Stimulated activated CD4-positive, alpha-beta T cell treated with anti-CD3 and anti-CD28 coated beads, Interleukin-1b, Interleukin-23, amount 100 ng/mL, for 4 hours (primary cell): ENCODE measurements at regions not wholly inside any gene's neighbourhood (a gene's known extent, or its start where the extent isn't known, plus 50 kb on each side); places are given as distances from the start of the nearest gene placed in this dataset.

Experiments
- DNase-seq, 2 donors: peaks; one replicate each; pipeline ENCODE4 v3.0.0-alpha.2; 2020; ENCODE audit warnings: low read depth in 2 of 2

DNA sequence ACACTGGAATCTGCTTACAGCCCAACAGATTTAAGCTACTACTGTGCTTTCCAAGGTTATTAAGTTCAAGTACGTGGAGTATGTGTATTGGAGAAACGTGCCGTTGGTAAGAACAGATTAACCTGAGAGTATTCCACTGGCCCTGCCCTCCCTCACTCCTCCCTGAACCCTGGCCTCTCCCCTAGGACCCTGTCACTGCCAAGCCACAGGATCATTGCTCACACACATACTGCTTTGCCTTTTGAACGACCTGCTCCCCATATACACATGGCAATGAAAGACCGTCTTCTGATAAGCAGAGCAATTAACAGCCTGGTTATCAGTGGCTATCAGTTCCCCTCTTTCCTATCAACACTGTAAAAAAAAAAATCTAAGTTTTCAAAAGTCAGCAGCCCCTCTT, 458.9 kb upstream of the DYNLRB2 start:
- no peak for DNase-seq

DNA sequence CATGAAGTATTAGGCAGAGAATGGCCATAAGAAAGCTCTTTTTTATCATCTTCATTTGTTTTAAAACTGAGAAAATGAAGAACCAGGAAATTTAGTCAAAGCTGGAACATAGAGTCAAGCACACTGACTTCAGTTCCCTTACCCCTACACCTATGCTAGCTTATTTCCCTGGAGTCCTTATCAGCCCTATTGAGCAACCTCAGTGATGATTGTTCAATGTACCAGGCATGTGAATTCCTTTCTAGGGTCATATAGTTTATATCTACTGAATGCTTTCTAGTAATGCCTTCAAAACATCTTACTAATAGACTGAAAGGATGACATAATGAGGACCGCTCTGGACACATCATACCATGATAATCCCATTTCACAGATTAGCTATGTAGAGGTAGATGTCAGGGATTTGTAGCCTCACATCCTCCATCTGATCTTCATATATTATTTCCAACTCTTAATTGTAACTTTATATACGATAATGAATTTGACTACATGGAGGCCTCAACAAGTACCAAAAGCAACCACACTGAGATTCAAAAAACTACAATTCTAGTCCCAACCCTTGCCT, 460.4 kb upstream of the DYNLRB2 start:
- DNase-seq, result no peak

DNA sequence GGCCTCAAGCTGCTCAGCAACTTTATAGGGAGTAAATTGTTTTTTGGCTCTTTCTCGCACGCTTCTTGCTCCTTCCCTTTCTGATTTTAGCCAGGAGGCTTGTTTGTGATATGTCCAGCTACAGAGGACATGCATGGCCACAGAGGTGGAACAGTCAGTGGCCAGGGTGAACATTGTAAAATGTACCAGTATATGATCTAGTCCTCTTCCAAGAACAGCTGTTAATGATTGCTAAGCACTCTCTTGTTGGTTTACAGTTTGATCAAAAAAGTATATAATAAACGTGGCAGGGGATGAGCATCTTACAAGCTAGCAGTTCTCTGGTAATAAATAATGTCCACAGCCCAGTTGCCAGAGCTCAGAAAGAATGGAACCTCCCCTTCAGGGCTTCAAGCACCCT, 461.7 kb upstream of the DYNLRB2 start:
- DNase-seq, result no peak

DNA sequence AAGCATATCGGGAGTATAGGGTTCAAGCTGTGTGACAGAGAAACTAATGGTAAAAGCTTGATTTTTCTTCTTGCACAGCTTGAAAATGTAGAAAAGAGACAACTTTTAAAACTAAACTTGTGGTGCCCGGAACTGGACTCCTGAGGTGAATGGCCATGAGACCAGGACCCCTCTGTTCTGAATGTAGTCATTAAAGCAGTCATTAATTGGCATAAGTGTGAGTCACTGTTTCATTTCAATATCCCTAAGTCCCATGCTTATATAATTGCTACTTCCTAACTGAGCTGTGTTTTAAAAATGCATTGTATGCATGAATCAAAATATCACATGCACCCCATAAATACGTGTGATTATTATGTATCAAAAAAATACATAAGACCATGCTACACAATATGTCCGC, 463.1 kb upstream of the DYNLRB2 start:
- DNase-seq, result no peak

DNA sequence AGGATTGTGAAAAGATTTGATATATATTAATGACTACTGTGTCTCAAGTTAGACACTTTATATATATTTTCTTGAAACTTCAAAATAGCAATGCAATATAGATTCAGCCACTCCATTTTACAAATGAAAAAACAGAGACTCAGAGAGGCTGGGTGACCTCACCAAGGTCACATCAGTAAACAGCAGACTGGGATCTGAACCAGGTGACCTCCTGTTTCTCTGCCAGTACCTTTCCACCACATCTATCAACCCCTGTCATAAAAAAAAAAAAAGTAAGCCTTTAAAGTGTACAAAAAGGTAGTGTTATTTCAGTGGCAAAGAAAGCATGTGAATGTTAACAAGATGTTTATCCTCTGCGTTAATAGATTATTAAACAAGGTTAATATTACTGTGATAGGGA, 466.5 kb upstream of the DYNLRB2 start:
- DNase-seq, result no peak

DNA sequence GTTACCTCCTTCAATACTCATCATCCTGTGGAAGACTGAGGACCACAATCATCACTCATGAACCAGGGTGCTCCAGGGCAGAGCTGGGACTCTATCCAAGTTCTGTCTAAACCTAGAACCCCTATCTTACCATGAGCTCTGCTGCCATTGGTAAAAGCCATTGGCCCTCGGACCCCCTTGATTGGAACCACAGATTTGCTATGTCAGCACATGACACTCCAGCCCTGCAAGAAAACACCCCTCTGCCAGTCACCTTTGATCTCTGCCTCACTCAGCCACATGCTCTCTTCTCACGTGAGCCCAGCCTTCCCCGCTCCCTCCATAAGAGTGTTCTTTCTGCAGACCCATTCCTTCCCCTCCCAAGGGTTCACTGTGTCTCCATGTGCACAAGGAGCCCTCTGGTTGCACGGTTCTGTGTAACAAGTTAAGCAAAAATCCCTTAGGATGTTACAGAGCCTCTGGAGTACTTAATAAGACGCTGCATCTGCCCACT, 468.8 kb upstream of the DYNLRB2 start:
- DNase-seq, result no peak

DNA sequence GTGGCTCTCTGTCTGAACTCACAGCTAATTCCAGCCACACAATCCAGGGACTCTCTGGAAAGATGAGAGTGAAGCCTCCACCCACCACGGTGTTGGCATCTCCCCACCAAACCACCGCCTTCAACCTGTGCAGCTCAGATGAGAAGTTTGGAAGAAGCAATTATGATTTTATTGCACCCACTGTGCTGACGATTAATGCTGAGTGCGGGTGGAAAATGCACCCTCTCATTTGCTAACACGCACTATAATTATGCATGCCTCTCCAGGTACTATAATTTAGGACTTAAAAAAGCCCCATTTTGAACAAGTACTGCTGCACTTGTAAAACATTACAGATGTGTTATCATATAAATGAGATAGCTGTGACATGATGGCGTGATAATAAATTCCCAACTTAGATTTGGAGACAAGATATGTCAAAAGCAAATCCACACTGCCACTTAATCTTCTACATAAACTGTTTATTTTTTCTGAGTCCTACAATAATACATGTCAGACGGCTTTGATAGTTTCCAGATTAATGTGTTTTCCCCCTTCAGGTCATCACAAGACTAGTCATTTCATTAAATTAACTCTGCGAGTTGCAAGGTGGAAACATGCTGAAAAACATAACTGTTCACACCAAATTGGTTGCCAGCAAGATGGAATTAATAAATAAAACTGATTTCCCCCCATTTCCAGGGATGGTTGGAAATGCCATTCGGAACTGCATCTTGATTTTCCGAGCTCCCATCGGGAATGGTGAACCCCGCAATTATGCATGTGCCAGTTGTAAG, 466.5 kb upstream of the MAF start:
- DNase-seq, result no peak

DNA sequence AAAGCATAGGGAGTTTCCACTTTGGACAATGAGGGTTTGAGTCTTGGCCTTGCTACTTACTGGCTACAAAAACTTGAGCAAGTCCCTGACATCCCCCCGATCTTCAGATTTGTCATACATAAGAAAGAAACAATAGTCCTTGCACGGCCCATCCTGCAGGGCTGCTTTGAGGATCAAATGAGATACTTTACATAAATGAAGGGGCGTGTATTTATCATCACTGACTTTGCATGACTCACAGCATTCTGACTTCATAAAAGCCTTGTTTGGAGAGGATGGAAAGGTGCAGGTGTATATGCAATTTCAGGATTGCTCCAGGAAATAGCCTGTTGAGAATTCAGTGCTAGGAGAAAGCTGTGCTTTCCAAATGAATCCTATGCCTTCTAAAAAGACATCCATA, 465.0 kb upstream of the MAF start:
- DNase-seq, result no peak

DNA sequence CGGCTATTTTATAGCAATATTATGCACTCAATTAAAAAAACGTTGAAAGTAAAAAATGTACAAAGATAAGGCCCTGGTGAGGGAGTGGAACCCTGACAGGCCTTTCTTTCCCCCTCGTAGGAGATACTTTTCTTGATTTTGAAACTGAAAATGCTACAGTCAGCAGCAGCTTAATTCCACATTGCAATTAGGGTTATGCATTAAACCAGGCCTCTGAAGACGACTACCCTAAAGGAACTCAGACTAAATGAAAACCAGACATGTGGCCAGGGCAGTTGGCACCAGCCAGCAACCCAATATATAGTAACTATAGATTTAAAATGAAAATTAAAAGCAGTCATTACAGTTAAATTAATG, 463.2 kb upstream of the MAF start:
- no peak for DNase-seq

DNA sequence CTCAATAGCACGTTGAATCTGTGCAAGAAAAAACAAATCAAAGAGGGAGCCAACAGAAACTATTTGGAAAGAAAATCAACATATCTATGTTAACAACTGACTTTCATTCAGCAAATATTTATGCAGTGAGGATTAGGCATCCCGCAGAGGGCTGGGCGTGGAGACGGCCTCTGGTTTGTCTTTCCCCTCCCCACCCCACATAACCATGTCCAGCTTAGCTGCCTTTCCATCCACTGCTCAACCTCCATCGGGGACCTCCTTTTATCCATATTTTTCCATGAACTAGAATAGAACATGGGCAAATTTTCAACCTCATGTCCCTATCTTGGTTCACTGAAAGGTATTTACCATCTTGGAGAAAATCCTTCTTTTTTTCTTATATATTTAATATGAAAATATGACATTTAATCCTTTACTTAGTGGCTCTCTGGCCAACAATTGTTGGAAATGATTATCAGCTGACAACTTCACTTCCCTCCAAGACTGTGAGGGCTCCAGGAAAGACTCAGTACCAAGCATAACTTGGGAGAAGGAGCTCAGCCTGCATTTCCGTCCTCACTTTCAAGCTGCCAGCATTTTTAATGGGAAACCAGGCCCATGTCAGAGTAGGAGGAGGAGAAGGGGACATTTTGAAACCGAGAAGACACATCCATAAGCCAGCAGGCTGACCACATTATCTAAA, 462.6 kb upstream of the MAF start:
- DNase-seq, result no peak

DNA sequence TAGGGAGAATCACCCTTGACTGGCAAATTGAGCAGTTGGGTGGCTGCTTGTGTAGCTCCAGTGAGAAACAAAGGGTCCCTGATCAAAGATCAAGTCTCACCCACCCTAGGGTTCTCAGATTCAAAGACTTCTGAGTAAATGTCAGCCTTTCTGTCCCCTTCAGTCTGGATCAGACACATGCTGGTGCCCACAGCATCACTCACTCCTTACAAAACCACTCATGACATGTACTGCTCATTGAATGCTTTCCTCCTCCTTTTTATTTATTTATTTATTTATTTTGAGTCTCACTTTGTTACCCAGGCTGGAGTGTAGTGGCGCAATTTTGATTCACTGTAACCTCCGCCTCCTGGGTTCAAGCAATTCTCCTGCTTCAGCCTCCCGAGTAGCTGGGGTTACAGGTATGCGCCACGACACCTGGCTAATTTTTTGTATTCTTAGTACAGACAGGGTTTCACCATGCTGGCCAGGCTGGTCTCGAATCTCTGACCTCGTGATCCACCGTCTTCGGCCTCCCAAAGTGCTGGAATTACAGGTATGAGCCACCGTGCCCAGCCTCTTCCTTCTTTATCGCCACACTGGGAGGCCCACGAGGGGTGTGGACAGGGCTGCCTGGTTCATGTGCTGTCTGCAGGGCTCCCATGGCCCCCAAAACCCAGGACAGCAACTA, 462.0 kb upstream of the MAF start:
- no peak for DNase-seq

DNA sequence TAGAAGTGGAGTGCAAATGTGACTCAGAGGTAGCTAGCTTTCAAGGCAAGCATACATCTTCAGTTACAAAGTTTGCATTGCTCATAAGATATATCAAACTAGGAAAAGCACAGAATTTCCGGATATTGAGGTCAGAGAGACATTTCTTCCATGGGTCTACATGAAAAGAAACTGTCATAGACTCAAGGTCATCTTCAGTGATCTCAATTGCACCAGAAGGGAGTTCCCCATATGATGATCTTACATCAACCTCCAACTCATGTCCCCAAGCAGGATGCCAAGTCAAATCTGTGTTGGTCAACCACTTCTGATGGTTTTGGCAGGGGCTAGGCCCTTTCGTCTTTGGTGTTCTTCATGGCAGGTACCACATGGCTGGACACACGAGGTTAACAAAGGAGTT, 459.9 kb upstream of the MAF start:
- no peak for DNase-seq

DNA sequence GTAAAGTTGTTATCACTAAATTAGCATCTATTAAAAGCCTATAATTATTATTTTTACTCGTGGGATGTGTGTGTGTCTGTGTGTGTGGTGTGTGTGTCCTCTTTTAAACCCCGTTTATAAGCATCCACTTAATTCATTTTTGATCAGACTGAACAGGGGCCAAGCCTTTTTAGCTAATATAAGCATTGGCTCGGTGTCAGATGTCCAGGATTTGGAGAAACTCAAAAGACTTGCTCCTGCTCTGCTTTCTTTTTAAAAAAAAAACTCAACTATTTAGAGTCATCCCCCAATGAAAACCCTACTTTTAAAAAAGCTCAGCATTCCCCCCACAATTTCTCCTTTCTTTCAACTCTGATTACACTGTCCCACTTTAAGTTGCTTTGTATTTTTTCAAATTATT, 459.3 kb upstream of the MAF start:
- DNase-seq, result no peak

DNA sequence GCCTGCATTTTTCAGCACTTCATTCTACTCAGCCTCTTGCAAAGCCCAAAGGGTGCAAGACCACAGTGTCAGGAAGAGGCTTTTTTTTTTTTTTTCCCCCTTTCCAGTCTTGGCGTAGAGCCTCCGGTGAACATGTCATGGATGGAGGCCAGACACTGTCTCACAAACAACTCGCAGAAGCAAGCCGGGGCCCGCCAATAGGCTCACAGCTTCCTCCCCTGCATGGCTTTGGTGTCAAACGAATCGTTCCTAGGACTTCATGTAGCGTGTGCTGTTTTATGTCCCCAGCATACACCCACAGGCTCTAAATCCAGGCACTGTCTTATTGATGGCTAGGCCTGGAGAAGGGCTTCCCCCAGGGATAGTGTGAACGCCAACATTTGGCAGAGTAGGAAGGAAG, 457.7 kb upstream of the MAF start:
- DNase-seq, result no peak

DNA sequence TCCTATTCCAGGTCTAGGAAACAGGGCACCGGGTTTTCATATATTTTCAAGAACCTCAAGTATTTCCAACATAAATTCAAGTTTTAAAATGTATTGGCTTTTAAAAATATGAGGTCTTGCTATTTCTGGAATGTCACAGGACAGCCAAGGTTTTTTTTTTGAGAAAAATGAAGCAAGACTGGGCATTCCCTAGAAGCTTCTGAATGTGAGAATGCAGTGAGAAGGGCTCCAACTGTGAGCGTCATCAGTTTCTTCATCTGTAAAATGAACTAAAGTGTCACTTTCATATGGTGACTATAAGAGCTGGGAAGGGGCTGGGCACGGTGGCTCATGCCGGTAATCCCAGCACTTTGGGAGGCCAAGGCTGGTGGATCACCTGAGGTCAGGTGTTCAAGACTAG, 455.8 kb upstream of the MAF start:
- DNase-seq, result no peak

DNA sequence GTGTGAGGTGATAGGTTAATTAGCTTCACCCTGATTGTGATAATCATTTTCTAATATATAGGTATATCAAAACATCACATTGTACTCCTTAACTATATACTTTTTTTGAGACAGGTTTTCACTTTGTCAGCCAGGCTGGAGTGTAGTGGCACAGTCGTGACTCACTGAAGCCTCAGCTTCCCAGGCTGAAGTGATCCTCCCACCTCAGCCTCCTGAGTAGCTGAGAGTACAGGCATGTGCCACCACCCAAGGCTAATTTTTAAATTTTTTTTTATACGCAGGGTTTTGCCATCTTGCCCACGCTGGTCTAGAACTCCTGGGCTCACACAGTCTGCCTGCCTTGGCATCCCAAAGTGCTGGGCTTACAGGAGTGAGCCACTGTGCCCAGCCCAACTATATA, 455.3 kb upstream of the MAF start:
- no peak for DNase-seq

DNA sequence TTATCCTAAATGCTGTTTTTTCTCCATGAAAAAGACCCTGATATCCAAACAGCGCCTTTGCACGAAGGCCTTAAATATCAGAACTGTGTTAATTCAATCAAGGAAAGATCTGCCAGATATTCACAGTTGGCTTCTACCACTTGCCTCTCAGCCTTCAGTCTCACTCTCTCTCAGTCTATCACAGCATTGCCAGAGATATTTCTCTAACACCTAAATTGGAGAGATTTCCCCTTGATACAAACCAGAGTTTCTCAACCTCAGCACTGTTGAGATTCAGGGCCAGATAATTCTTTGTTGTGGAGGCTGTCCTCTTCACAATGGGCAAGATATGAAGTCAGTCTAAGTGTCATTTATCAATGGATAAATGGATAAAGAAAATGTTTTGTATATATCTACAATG, 454.1 kb upstream of the MAF start:
- no peak for DNase-seq

DNA sequence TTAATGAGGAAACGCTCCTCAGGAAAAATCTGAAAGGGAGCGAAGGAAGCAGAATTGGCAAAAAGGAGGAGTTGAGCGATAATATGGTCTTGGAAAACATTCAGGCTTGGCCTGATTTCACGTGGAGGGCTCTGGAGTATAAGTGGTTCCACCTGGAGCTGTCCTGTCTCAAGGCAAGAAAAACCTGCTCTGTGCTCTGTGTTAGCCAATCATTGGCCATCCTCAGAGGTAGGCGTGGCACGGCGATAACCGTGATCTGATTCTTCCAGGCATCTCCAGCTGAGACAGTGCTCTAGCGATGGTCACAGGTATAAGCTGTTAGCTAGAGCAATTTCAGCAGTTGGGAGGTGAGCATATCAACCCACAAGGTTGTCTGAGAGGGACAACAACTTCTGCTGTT, 450.5 kb upstream of the MAF start:
- DNase-seq, result no peak

DNA sequence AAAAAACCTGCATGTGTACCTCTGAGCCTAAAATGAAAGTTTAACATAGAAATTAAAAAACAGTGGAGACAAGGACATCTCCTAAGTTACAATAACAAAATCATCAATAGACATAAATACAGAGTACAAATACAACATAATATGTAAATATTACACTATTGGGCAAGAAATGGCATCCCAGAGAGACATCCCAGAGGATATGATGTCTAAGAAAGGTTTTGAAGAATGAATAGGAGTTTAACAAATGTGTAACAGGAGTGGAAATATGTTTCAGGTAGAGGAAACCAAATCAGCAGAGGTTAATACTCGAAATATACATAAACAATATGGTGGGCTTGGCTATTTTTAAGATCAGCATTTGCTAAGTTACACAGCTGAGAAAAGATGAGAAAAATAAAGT, 447.7 kb upstream of the MAF start:
- DNase-seq, result no peak

DNA sequence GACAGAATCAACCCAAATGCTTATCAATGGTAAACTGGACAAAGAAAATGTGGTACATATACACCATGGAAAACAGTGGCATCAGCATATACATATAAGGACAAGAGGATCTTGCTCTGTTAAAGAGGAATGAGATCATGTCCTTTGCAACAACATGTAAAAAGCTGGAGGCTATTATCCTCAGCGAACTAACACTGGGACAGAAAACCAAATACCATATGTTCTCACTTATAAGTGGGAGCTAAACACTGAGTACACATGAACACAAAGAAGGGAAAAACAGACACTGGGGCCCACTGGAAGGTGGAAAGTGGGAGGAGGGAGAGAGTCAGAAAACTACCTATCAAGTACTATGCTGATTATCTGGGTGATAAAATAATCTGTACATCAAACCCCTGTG, 447.3 kb upstream of the MAF start:
- no peak for DNase-seq

DNA sequence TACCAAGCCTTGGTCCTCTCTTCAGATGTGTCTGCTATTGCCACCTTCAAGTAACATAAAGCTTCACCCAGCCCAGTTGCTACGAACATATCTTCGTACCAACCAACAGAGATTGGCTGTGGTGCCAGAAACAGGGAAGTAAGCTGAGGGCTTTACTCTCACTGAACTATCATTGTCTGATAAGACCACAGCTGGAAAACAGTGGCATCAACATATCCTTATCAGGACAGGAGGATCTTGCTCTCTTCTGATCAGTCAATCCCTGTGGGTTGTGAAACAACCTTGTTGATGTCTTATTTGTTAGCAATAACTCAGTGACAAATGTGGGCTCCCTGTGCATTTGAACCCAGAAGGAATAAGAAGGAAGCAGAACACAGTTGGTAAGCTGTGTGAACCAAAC, 446.3 kb upstream of the MAF start:
- no peak for DNase-seq

DNA sequence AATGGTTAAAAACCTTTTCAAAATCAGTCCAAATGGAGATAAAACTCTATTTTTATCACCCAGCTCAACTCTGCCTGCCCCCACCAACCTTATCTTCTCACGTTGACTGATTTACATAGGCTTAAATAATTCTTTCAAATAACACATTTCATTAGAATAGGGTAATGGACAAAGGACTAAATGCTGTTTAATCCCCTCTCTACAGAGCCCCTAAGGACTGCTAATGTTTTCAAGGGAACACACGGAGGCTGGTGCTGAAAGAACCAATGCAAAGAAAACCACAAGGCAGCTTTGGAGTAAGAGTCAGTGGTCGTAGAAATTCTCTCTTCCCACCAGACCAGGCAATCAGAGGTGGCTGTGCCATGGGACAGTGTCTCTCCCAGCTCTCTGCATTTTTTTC, 445.7 kb upstream of the MAF start:
- no peak for DNase-seq

DNA sequence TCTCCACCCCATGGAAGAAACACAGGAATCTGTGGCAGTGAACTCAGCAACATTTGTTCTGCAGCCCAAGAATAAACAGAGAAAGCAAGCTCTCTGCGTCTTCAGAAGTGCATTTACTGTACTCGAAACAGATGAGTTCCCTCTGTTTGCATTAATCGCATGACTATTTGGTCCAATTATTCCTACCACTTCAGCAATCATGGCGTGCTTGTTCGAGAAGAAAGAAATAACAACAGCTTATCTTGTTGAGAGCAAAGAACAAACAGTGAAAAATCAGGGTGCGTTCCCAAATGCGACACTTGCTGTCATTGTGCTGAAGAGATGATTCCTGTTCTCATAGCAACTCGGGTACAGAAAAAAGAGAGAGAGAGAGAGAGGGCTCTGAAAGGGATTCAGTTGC, 445.3 kb upstream of the MAF start:
- no peak for DNase-seq
